Activated CD4-positive, alpha-beta T cell treated with anti-CD3 and anti-CD28 coated beads for 36 hours (primary cell): ENCODE measurements at regions not wholly inside any gene's neighbourhood (a gene's known extent, or its start where the extent isn't known, plus 50 kb on each side); places are given as distances from the start of the nearest gene placed in this dataset.

Experiments
- ATAC-seq: fragments of 200-7000 bp; cut with Tn5 transposase; one replicate; pipeline ENCODE4 v1.10.0; 2021; ENCODE audit warnings: mild to moderate bottlenecking, moderate library complexity
- CTCF ChIA-PET: fragments of 350-600 bp; sonication (Branson Sonifier 250); formaldehyde crosslinking; loops from one replicate; lab custom pipeline; 2021; ENCODE audit warnings: antibody characterized with exemption; lab: Charles Lee
- POLR2A ChIA-PET: fragments of 350-600 bp; sonication (Branson Sonifier 250); formaldehyde crosslinking; loops from one replicate; lab custom pipeline; 2021; ENCODE audit warnings: antibody characterized with exemption, inconsistent platforms; lab: Charles Lee
- DNase-seq: peaks from one replicate; pipeline ENCODE4 v3.0.0-alpha.2; 2020
- H3K27ac Mint-ChIP-seq: one replicate; pipeline ENCODE4 v1.8.0; 2021; ENCODE audit warnings: mixed read lengths
- H3K27me3 Mint-ChIP-seq: one replicate; pipeline ENCODE4 v1.8.0; 2021; ENCODE audit warnings: mixed read lengths
- H3K36me3 Mint-ChIP-seq: one replicate; pipeline ENCODE4 v1.8.0; 2021; ENCODE audit warnings: low read depth, mixed read lengths
- H3K4me1 Mint-ChIP-seq: one replicate; pipeline ENCODE4 v1.8.0; 2021; ENCODE audit warnings: mixed read lengths
- H3K4me3 Mint-ChIP-seq: one replicate; pipeline ENCODE4 v1.8.0; 2021; ENCODE audit warnings: mild to moderate bottlenecking, moderate library complexity, mixed read lengths
- H3K9me3 Mint-ChIP-seq: one replicate; pipeline ENCODE4 v1.8.0; 2021; ENCODE audit warnings: low read depth, mixed read lengths
- intact Hi-C, 2 experiments: fragments of 100-400 bp; cut with DNase I in 1 of 2; cut with micrococcal nuclease in 1 of 2; formaldehyde crosslinking; loops; one replicate each; pipeline versions ENCODE4 v1.14.2 to v1.15.1; 2022 to 2024; cut with DNase I, micrococcal nuclease

DNA sequence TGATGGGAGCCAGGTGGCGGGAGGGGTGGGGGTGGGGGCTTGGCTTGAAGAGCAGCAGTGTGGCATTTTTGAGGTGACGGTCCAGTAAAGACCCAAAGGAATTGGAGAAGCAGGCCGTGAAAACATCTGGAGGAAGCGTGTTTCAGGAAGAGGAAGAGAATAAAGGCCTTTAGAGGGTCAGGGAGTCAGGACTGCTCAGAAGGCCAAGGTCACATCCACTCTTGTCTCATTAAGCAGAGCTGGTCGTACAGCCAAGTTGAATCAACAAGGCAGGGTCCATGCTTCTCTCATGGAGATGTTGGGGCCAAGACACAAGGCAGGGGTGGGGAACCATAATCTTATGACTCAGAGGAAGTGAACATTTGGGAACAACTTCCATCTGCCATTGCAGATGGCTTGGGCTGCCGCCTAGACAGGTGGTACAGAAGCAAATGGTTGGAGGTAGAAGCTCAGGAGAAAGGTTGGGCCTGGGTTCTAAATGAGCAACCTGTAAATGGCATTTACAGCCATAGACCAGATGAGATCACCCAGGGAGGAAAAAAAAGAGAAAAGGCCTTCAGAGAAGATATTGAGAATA is 179.6 kb downstream of the TTLL2 start:
- intact Hi-C loops: no loop called here
- Mint-ChIP-seq H3K27ac (no peak overlapping the region), H3K27me3 (peaks cover 5% of the 10 kb centered on the region), H3K4me3 (no peak overlapping the region), H3K36me3 (no peaks in the 10 kb centered on the region), H3K4me1 (no peaks in the 10 kb centered on the region), H3K9me3 (no peaks in the 10 kb centered on the region)
- CTCF ChIA-PET: interaction anchor here (0.7 kb wide), 1 partner anchor 398 kb away, joined by 3 read pairs; no protein-coding TSS in a partner anchor
- POLR2A ChIA-PET: no interaction called here
- DNase-seq (no peak), ATAC-seq (no peak)

DNA sequence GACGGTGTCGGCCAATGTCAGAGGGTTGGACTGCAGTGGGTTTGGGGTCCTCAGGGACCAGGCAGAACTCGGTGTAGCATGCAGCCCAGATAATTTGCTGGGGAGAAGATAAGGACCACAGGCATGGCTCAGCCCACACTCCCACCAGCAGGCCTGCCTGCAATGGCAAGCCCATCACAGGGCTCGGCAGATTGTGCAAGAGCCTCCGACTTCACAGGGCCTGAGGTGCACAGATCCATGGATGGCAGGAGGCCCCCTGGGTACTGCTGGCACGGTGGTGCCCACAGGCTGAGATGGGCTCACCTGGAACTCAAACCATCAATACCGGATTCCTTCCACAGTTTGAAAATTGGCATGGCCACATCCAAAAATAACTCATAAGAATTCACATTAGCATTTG is 180.3 kb downstream of the TTLL2 start:
- H3K36me3 Mint-ChIP-seq: no peaks in the 10 kb centered on the region
- ATAC-seq: no peak
- H3K4me3 Mint-ChIP-seq: no peak overlapping the region
- no peak overlapping the region for H3K27ac Mint-ChIP-seq
- intact Hi-C loops: no loop called here
- no peaks in the 10 kb centered on the region for H3K9me3 Mint-ChIP-seq
- peaks cover 5% of the 10 kb centered on the region for H3K27me3 Mint-ChIP-seq
- CTCF ChIA-PET: interaction anchor here (0.7 kb wide), 1 partner anchor 398 kb away, joined by 3 read pairs; no protein-coding TSS in a partner anchor
- no peaks in the 10 kb centered on the region for H3K4me1 Mint-ChIP-seq
- POLR2A ChIA-PET: no interaction called here
- no peak for DNase-seq

DNA sequence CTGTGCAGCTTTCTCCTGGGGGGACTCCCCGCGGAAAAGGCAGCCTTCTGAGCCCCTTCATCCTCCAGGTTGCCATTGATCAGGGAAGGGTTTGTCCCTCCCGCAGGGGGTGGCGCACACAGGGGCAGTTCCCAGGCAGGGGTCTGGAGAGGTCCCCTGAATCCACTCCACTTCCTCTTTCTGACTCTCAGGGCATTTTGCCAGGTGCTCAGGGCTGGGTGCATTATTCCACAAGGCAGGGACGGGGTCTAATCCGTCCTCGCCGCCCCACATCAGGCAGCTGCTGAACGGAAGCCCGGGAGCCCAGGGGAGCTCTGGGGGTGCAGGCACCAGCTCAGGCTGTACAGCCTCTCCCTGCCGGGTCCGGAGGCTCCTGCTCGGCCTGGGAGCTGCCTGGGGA is 180.9 kb downstream of the TTLL2 start:
- Mint-ChIP-seq H3K36me3 (no peaks in the 10 kb centered on the region), H3K4me3 (no peak overlapping the region), H3K27me3 (peaks cover 6% of the 10 kb centered on the region), H3K4me1 (no peaks in the 10 kb centered on the region), H3K27ac (no peak overlapping the region), H3K9me3 (no peaks in the 10 kb centered on the region)
- DNase-seq: no peak
- CTCF ChIA-PET: no interaction called here
- POLR2A ChIA-PET: no interaction called here
- ATAC-seq: no peak
- intact Hi-C loops: no loop called here

DNA sequence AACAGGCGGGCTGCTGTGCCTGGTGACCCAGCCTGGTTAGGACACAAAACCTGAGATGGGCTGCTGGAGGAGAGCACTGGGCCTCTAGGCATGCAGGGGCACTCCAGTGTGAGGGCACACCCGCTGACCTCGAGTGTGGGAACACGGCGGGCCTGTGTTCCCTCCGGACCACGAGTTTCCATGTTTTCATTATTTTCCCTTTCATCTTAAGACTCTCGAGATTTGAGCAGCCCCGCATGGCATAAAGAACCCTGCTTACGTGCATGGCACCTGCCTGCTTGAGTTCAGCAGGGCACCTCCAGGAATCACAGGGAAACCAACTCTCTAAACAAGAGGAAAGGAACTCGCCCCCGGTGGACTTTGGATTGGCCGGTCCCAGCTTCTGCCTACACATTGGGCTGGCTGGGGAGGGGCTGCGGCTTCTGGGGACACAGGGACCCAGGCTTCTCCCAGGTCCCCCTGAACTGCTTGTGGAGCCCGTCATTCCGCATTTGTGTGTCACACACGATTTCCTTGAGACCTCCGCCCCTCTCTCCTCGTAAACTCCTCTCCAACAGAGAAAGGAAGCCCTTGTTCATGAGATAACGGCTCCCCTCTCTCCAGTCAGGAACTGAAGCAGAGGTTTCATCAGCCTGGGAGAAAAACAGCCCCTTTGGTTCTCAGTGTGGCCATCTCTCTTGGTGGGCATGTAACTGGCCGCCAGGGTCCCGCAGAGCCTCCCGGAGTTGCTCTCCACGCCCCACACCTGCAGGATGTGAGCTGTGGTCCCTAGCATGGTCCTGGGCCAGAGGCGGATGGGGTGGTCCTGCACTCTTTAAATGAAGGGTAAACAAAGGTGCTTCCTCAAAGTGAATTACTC is 181.8 kb downstream of the TTLL2 start:
- intact Hi-C loops: no loop called here
- ATAC-seq (no peak), DNase-seq (no peak)
- no peak overlapping the region for H3K4me3 Mint-ChIP-seq
- ChIA-PET CTCF (interaction anchor here (0.7 kb wide), 1 partner anchor 194 kb away, joined by 3 read pairs; no protein-coding TSS in a partner anchor), POLR2A (no interaction called here)
- H3K27me3 Mint-ChIP-seq: peaks cover 6% of the 10 kb centered on the region
- H3K36me3 Mint-ChIP-seq: no peaks in the 10 kb centered on the region
- no peaks in the 10 kb centered on the region for H3K9me3 Mint-ChIP-seq
- no peaks in the 10 kb centered on the region for H3K4me1 Mint-ChIP-seq
- no peak overlapping the region for H3K27ac Mint-ChIP-seq

DNA sequence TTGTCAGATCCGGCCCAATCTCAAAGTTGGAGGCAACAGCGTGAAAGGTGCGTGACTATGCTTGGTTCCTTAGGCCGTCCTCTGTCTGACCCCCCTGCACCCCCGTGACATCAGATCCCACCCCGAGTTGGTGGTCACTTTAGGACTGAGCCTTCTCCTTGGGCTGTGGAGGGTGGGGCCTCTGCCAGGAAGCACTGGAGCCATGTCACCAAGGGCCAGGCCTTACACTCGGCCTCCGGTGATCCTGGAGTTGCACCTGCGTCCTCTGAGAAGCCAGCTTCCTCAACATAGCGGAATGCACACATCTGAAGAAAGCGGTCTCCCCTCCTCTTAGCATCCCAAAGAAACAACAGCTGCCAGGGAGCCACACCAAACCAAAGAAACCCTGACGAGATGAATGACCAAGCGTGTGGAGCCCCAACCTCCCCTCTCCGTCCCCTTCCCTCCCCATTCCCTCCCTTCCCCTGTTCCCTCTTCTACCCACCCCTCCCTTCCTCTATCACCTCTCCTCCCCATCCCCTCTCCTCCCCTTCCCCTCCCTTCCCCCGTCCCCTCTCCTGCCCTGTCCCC is 182.6 kb downstream of the TTLL2 start:
- no peaks in the 10 kb centered on the region for H3K9me3 Mint-ChIP-seq
- ATAC-seq: no peak
- ChIA-PET CTCF (interaction anchor here (0.6 kb wide), 1 partner anchor 341 kb away, joined by 3 read pairs; no protein-coding TSS in a partner anchor), POLR2A (no interaction called here)
- no peak overlapping the region for H3K27ac Mint-ChIP-seq
- H3K36me3 Mint-ChIP-seq: no peaks in the 10 kb centered on the region
- H3K4me3 Mint-ChIP-seq: no peak overlapping the region
- H3K27me3 Mint-ChIP-seq: peaks cover 12% of the 10 kb centered on the region
- DNase-seq: no peak
- intact Hi-C loops: no loop called here
- H3K4me1 Mint-ChIP-seq: no peaks in the 10 kb centered on the region

DNA sequence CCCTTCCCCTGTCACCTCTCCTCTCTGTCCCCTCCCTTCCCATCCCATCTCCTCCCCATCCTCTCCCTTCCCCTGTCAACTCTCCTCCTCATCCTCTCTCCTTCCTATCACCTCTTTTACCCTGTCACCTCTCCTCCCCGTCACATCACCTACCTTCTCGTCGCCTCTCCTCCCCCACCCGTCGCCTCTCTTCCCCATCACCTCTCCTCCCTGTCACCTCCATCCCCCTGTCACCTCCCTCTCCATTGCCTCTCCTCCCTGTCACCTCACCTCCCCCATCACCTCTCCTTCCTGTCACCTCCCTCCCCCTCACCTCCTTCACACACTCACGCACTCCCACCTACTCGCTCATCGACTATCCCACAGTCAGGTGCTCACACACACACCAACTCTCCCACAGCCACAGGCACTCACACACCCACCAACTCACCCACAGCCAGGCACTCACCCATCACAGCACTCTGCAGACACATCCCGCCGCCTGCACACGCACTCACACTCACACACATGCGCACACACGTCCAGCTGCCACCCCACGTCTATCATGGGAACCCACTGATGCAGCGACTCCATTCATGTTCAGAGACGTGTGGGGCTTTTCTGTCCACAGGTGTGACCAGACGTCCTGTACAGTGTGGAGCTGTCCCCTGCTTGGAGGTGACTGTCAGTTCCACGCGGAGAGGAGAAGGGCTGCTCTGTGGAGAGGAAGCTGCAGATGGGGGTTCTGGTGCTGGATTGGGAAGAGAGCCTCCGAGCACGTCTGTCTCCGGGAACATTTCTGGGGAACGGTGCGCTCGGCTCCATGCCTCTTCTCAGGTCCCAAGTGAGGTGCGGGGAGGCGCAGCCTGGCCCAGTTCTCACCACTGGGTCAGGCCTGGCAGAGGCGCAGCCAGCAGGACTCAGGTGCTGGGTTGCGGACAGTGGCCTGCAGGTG is 184.3 kb downstream of the TTLL2 start:
- H3K27me3 Mint-ChIP-seq: peaks cover 21% of the 10 kb centered on the region
- intact Hi-C loops: no loop called here
- no peaks in the 10 kb centered on the region for H3K4me1 Mint-ChIP-seq
- no peak overlapping the region for H3K27ac Mint-ChIP-seq
- no peak overlapping the region for H3K4me3 Mint-ChIP-seq
- no peaks in the 10 kb centered on the region for H3K9me3 Mint-ChIP-seq
- ATAC-seq (no peak), DNase-seq (no peak)
- H3K36me3 Mint-ChIP-seq: no peaks in the 10 kb centered on the region
- ChIA-PET CTCF (no interaction called here), POLR2A (no interaction called here)

DNA sequence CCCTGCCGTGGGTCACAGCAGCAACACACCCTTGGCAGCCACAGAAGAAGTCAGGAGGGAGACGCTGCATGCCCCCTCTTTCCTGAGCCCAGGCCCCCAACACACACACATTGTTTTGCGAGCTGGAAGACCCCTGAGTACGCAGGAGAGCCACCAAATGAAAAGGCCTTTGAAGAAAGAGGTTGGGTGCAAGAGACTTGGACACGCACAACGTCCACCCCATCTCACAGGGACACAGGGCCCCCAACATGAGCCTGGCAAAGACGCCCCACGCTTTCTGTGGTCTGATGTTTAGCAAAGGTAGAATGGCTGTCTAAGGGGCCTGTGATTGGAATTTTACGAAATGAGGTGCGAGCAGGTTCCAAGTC is 185.0 kb downstream of the TTLL2 start:
- no peaks in the 10 kb centered on the region for H3K4me1 Mint-ChIP-seq
- ChIA-PET CTCF (no interaction called here), POLR2A (no interaction called here)
- H3K27me3 Mint-ChIP-seq: peaks cover 21% of the 10 kb centered on the region
- no peaks in the 10 kb centered on the region for H3K9me3 Mint-ChIP-seq
- DNase-seq (no peak), ATAC-seq (no peak)
- H3K27ac Mint-ChIP-seq: no peak overlapping the region
- intact Hi-C loops: no loop called here
- no peaks in the 10 kb centered on the region for H3K36me3 Mint-ChIP-seq
- H3K4me3 Mint-ChIP-seq: no peak overlapping the region

DNA sequence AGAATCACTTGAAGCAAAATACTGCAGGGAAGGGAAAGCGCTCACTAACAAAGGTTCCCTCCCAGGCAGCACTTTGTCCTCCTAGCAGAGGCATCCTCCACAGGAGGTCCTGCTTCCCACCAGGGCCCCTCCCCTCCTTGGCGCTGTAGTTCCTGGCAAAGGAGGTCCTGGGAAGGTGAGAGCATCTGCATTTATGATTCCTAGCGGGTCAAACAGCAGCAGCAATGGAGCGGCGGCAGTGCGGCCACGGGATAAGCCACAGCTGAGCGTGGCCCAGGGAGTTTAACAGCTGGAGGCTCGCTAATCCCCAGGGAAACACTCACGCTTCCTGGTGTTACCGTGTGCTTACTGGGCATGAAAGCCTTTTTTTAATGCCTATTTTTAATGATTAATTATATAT is 185.8 kb downstream of the TTLL2 start:
- CTCF ChIA-PET: no interaction called here
- ATAC-seq (no peak), DNase-seq (no peak)
- Mint-ChIP-seq H3K9me3 (no peaks in the 10 kb centered on the region), H3K36me3 (no peaks in the 10 kb centered on the region), H3K4me3 (no peak overlapping the region), H3K4me1 (no peaks in the 10 kb centered on the region), H3K27ac (no peak overlapping the region), H3K27me3 (peaks cover 21% of the 10 kb centered on the region)
- POLR2A ChIA-PET: no interaction called here
- intact Hi-C loops: no loop called here

DNA sequence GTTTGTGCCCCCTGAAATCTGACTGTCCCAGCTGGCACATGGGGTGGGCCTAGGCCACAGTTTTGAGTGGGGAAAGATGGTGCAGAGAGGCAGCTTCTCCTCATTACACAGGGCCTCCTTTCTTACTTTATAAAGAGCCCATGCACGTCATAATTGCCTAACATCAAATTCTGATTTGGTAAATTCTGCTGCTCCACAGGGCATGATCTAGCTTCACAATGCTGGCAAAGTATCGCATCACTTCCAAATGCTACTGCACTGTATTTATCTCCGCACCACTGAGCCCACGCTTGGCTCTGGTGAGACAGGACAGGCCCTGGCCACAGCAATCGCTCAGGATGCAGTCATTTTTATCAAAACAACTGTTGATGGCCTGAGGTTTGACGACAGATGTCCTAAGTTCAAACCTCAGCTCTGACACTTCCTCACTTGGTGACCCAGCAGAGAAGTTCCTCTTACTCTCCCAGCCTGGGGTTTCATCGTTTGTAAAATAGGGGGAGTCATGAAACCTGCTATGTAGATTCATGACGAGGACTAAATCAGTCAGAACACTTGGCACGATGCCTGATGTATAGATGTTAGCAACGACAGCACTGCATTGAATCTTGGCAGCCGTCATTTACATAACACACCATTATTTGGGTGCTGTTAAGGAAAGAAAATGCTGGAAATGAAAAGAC is 187.9 kb downstream of the TTLL2 start:
- no peak for DNase-seq
- ChIA-PET CTCF (interaction anchor here (0.6 kb wide), 1 partner anchor 319 kb away, joined by 3 read pairs; no protein-coding TSS in a partner anchor), POLR2A (no interaction called here)
- Mint-ChIP-seq H3K4me1 (no peaks in the 10 kb centered on the region), H3K27ac (no peak overlapping the region), H3K27me3 (peaks cover 21% of the 10 kb centered on the region), H3K9me3 (no peaks in the 10 kb centered on the region), H3K4me3 (no peak overlapping the region), H3K36me3 (no peaks in the 10 kb centered on the region)
- intact Hi-C loops: no loop called here
- ATAC-seq: no peak

DNA sequence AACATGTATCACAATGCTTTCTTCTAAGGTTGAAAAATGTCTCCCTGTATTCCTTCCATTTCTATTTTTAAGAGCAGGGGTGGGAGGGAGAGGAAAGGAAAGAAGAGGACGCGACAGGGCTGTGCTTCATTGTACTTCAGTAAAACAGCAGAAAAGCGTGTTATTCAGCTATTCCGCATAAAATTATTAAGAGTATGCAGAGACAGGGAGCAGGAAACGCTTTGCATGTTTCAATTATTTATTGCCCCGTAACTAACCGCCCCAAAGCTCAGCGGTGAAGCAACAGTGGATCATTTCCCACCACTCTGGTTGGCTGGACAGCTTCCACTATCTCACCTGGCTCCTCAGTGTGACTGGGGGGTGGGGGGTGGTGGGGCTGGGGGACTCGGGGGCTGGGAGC is 188.9 kb downstream of the TTLL2 start:
- ChIA-PET POLR2A (no interaction called here), CTCF (interaction anchor here (0.6 to 1.4 kb wide), 2 partner anchors 14 to 320 kb away, joined by 3 to 4 read pairs; no protein-coding TSS in a partner anchor)
- Mint-ChIP-seq H3K9me3 (no peaks in the 10 kb centered on the region), H3K36me3 (no peaks in the 10 kb centered on the region), H3K27ac (no peak overlapping the region), H3K4me1 (no peaks in the 10 kb centered on the region), H3K27me3 (peaks cover 23% of the 10 kb centered on the region), H3K4me3 (no peak overlapping the region)
- no peak for DNase-seq
- intact Hi-C loops: no loop called here
- no peak for ATAC-seq

DNA sequence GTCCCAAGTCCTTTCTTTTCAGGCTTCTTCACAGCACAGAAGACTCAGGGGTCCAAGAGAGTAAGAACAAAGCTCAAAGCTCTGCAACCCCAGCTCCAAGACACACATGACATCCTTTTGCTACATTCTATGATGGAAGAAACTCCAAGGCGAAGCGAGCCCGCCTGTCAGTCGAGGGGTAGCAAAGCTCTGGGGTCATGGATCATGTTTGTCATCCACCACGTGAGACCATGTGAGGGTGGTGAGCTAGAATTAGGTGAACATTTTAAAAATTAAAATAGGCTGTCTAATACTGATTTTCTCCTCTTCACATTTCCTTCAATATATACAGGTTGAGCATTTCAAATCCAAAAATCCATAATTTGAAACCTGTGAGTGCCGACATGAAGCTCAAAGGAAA is 189.6 kb downstream of the TTLL2 start:
- Mint-ChIP-seq H3K27ac (no peak overlapping the region), H3K27me3 (peaks cover 18% of the 10 kb centered on the region), H3K4me1 (no peaks in the 10 kb centered on the region), H3K4me3 (no peak overlapping the region), H3K36me3 (no peaks in the 10 kb centered on the region), H3K9me3 (no peaks in the 10 kb centered on the region)
- ChIA-PET CTCF (interaction anchor here (1.4 kb wide), 1 partner anchor 13 kb away, joined by 4 read pairs; no protein-coding TSS in a partner anchor), POLR2A (no interaction called here)
- DNase-seq (no peak), ATAC-seq (no peak)
- intact Hi-C loops: no loop called here
